ENCODE measurements at regions not wholly inside any gene's neighbourhood (a gene's known extent, or its start where the extent isn't known, plus 50 kb on each side); places are given as distances from the start of the nearest gene placed in this dataset.

DNA sequence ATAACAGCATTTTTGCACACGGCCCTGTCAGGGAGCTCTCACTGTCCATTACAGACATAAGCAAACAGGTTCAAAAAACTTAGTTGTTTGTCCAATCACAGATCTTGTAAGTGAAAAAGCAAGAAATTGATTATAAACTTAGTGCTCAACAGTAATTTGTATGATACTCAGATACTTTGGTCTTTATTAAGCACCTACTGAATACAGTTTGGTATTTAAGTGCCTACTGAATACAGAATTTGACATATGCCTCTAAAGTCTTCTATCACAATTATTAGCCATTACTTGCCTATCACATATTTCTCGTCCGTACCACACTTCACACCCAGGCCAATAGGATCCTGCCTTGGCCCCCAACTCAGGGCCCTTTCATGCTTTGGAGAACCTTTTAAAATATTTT is 283.1 kb downstream of the SUCLG1 start:
- no peak for TF ChIP-seq EZH2 (optimal IDR thresholded peaks at IDR 0.05; ENCODE audit: low read depth, low read length)
- no peak for TF ChIP-seq CTCF (IDR thresholded peaks at IDR 0.05; ENCODE audit: low read length)
- no peak for TF ChIP-seq EZH2phosphoT487 (IDR thresholded peaks at IDR 0.05; ENCODE audit: low read length)
